AG10803 (cell line): ENCODE measurements at regions not wholly inside any gene's neighbourhood (a gene's known extent, or its start where the extent isn't known, plus 50 kb on each side); places are given as distances from the start of the nearest gene placed in this dataset.

Experiments
- DNase-seq: peaks from one replicate; pipeline ENCODE4 v3.0.0; 2010; ENCODE audit warnings: low read depth
- H3K4me3 ChIP-seq: 2 replicates; pipeline ENCODE4 v1.5.1; 2011; ENCODE audit warnings: mild to moderate bottlenecking, low read length, control low read depth
- TF ChIP-seq, protein P1 (sequence below): conservative IDR thresholded peaks from 2 replicates; pipeline ENCODE4 v1.5.1; 2011; ENCODE audit warnings: mild to moderate bottlenecking, low read length, control low read depth, inconsistent platforms

DNA sequence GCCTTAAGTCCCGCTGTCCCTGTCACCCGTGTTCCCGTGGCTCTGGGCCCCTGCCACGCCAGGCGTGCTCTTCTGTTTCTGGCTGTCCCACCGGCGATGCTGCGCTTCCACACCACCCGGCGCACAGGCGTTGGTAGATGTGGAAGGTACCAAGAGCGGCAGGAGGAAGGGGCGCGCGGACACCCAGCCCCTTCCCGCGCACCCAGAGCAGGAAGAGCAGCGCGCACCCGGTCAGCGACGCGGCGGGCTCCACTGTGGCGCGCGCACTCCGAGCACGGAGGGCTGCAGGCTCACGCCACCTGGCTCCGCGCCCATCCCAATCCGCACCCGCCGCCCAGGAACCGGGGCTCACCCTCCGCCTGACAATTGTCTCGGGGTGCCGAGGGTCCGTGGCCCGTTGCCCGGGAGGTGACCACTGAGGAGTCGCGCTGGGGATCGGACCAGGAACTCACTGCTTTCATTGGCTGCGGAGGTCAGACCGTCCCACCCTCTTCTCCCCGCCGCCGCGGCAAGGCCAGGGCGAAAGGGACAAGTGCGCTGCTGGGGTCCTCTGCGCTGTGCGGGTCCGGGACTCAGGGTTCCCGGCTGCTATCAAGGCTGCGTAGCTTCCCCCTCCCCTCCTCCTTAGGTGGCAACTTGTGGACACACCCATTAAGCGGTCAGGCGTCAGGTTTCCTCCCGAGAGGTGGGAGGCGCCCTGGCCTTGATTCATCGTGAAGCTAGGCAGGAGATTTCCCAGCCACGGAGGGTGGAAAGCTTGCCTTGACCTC lies 121.6 kb upstream of the ZNF92 start:
- TF ChIP-seq, protein P1, sequence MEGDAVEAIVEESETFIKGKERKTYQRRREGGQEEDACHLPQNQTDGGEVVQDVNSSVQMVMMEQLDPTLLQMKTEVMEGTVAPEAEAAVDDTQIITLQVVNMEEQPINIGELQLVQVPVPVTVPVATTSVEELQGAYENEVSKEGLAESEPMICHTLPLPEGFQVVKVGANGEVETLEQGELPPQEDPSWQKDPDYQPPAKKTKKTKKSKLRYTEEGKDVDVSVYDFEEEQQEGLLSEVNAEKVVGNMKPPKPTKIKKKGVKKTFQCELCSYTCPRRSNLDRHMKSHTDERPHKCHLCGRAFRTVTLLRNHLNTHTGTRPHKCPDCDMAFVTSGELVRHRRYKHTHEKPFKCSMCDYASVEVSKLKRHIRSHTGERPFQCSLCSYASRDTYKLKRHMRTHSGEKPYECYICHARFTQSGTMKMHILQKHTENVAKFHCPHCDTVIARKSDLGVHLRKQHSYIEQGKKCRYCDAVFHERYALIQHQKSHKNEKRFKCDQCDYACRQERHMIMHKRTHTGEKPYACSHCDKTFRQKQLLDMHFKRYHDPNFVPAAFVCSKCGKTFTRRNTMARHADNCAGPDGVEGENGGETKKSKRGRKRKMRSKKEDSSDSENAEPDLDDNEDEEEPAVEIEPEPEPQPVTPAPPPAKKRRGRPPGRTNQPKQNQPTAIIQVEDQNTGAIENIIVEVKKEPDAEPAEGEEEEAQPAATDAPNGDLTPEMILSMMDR = no peak
- DNase-seq = no peak
- H3K4me3 ChIP-seq = peak overlapping the region; percentile 69

- TF ChIP-seq, protein P1 = no peak
- no peak for DNase-seq
- no peak overlapping the region for H3K4me3 ChIP-seq
Observed at GRCh38 chr7:65250697-65251395, 122.8 kb upstream of the ZNF92 start.

DNA sequence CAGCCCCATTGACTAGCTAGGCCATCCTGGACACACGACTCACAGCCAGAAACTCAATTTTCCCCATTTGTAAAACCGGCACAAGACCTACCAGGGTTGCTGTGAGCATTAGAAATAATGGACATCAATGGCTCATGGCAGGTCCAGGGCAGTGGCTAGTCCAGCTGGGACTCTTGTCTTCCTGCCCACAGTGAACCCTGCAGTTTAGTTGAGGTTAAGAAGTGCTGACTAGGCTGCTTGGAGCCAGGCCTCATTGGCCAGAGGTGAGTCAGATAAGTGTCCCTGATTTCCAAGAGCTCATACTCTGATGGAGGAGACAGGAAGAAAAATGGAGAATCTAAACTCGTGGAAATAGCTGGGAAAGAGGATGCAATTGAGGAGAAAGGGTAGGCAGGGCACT lies 123.4 kb upstream of the ZNF92 start:
- no peak for DNase-seq
- H3K4me3 ChIP-seq = no peak overlapping the region
- TF ChIP-seq, protein P1 = no peak

DNA sequence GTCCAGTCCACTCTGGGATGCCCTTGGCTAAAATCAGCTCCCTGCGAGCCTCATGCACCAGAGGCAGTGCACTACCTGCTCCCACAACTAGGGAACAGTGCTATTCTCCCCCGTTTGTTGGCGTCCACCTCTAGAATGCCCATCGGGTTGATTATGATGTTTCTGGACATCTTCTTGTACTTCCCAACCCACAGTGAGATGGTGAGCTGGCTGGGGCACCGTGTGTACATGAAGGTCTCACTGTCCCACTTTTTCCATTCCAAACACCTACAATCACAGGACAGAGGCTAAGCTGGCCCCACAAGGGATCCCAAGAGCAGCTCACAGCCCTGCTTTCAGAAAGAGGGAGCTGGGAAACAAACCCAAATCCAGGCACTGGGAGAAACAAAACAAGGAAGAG lies 126.2 kb upstream of the ZNF92 start:
- no peak overlapping the region for H3K4me3 ChIP-seq
- no peak for DNase-seq
- TF ChIP-seq, protein P1 = no peak

- H3K4me3 ChIP-seq = peak overlapping the region; percentile 46
- TF ChIP-seq, protein P1 = no peak
- DNase-seq = no peak
Observed at GRCh38 chr7:65239707-65240352, 133.8 kb upstream of the ZNF92 start.

GRCh38 chr7:65239324-65239706 lies 134.3 kb upstream of the ZNF92 start:
- no peak for DNase-seq
- TF ChIP-seq, protein P1 = no peak
- H3K4me3 ChIP-seq = peak overlapping the region; percentile 23
